ENCODE measurements at regions not wholly inside any gene's neighbourhood (a gene's known extent, or its start where the extent isn't known, plus 50 kb on each side); places are given as distances from the start of the nearest gene placed in this dataset.

GRCh38 chr2:45337481-45337880 lies 273.6 kb downstream of the SRBD1 start:
- no peak for DNase-seq

- DNase-seq, result no peak
Observed at GRCh38 chr2:45334205-45334604, 276.9 kb downstream of the SRBD1 start.

- no peak for DNase-seq
Observed at GRCh38 chr2:45332567-45332966, 278.5 kb downstream of the SRBD1 start.

- no peak for DNase-seq
Observed at GRCh38 chr2:45332094-45332493, 279.0 kb downstream of the SRBD1 start.

- no peak for DNase-seq
Observed at GRCh38 chr2:45331410-45331786, 279.7 kb downstream of the SRBD1 start.

GRCh38 chr2:45330637-45331409 lies 280.2 kb downstream of the SRBD1 start:
- DNase-seq, result no peak

- no peak for DNase-seq
Observed at GRCh38 chr2:45330108-45330507, 281.0 kb downstream of the SRBD1 start.

GRCh38 chr2:45329045-45329677 lies 281.9 kb downstream of the SRBD1 start:
- no peak for DNase-seq

- DNase-seq, result no peak
Observed at GRCh38 chr2:45328264-45328870, 282.7 kb downstream of the SRBD1 start.

GRCh38 chr2:45323344-45323743 lies 287.7 kb downstream of the SRBD1 start:
- DNase-seq, result no peak

GRCh38 chr2:45320956-45321355 lies 290.1 kb downstream of the SRBD1 start:
- DNase-seq, result no peak

- no peak for DNase-seq
Observed at GRCh38 chr2:45319683-45320455, 291.2 kb downstream of the SRBD1 start.

GRCh38 chr2:45318686-45319085 lies 292.4 kb downstream of the SRBD1 start:
- no peak for DNase-seq

- DNase-seq, result no peak
Observed at GRCh38 chr2:45316576-45317338, 294.3 kb downstream of the SRBD1 start.

GRCh38 chr2:45315861-45316260 lies 295.2 kb downstream of the SRBD1 start:
- DNase-seq, result no peak

- no peak for DNase-seq
Observed at GRCh38 chr2:45312275-45312674, 298.8 kb downstream of the SRBD1 start.

GRCh38 chr2:45311559-45311958 lies 299.5 kb downstream of the SRBD1 start:
- no peak for DNase-seq

- DNase-seq, result no peak
Observed at GRCh38 chr2:45307147-45307546, 297.9 kb upstream of the SIX2 start.

GRCh38 chr2:45305599-45305998 lies 296.3 kb upstream of the SIX2 start:
- DNase-seq, result no peak

- DNase-seq, result no peak
Observed at GRCh38 chr2:45303417-45304202, 294.4 kb upstream of the SIX2 start.

GRCh38 chr2:45301307-45302277 lies 292.3 kb upstream of the SIX2 start:
- no peak for DNase-seq

Data from SW 1271 (cell line).